SIG-M5 (cell line): ENCODE measurements at regions not wholly inside any gene's neighbourhood (a gene's known extent, or its start where the extent isn't known, plus 50 kb on each side); places are given as distances from the start of the nearest gene placed in this dataset.

Experiments used
- DNase-seq: peaks from one replicate; lab custom pipeline; 2025; lab: John Stamatoyannopoulos, UW

- no peak for DNase-seq
Measured at GRCh38 chr2:235141411-235142128, 189.8 kb downstream of the SH3BP4 start.

GRCh38 chr2:235142601-235143000 lies 190.8 kb downstream of the SH3BP4 start:
- DNase-seq: no peak

GRCh38 chr2:235143789-235144188 lies 192.0 kb downstream of the SH3BP4 start:
- no peak for DNase-seq

GRCh38 chr2:235144291-235144690 lies 192.5 kb downstream of the SH3BP4 start:
- no peak for DNase-seq

- DNase-seq: no peak
Measured at GRCh38 chr2:235146206-235146605, 194.4 kb downstream of the SH3BP4 start.

- DNase-seq: no peak
Measured at GRCh38 chr2:235146871-235147565, 195.2 kb downstream of the SH3BP4 start.

GRCh38 chr2:235148201-235149170 lies 196.7 kb downstream of the SH3BP4 start:
- no peak for DNase-seq

- DNase-seq: no peak
Measured at GRCh38 chr2:235149240-235149659, 197.4 kb downstream of the SH3BP4 start.

- DNase-seq: no peak
Measured at GRCh38 chr2:235149736-235150135, 197.9 kb downstream of the SH3BP4 start.

- DNase-seq: no peak
Measured at GRCh38 chr2:235151152-235151551, 199.3 kb downstream of the SH3BP4 start.

GRCh38 chr2:235155163-235155562 lies 203.3 kb downstream of the SH3BP4 start:
- DNase-seq: no peak

GRCh38 chr2:235156055-235156454 lies 204.2 kb downstream of the SH3BP4 start:
- no peak for DNase-seq

- DNase-seq: no peak
Measured at GRCh38 chr2:235157746-235158482, 206.1 kb downstream of the SH3BP4 start.

GRCh38 chr2:235160281-235160810 lies 208.5 kb downstream of the SH3BP4 start:
- no peak for DNase-seq

- DNase-seq: no peak
Measured at GRCh38 chr2:235161565-235161964, 209.7 kb downstream of the SH3BP4 start.

- DNase-seq: no peak
Measured at GRCh38 chr2:235162082-235162836, 210.4 kb downstream of the SH3BP4 start.

GRCh38 chr2:235162837-235163197 lies 211.0 kb downstream of the SH3BP4 start:
- no peak for DNase-seq

GRCh38 chr2:235165136-235165535 lies 213.3 kb downstream of the SH3BP4 start:
- no peak for DNase-seq

GRCh38 chr2:235165631-235166030 lies 213.8 kb downstream of the SH3BP4 start:
- no peak for DNase-seq

- no peak for DNase-seq
Measured at GRCh38 chr2:235168174-235168979, 216.6 kb downstream of the SH3BP4 start.
